ENCODE measurements at regions not wholly inside any gene's neighbourhood (a gene's known extent, or its start where the extent isn't known, plus 50 kb on each side); places are given as distances from the start of the nearest gene placed in this dataset.

DNA sequence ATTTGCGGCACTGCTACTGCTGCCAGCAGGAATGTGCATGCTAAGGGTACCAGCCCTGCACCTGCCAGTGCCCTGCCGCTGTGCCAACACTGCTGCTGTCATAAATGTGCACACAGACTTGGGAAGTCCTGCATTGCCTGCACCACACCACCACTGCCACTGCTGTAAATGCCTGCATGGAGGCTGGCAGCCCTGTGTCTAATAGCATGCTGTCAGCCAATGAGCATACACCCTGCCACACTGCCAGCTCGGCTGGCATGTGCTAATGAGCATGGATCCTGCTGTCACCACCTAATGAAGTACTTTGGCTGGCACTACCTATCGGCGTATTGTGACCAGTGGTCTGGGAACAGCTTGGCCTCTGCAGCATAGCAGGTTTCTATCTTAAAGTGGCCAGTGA, 981.8 kb upstream of the GBE1 start:
- DNase-seq (ENCODE audit: low read depth): no peak
- H3K4me3 ChIP-seq (ENCODE audit: low read depth, low read length): no peak overlapping the region
- TF ChIP-seq, protein P1, sequence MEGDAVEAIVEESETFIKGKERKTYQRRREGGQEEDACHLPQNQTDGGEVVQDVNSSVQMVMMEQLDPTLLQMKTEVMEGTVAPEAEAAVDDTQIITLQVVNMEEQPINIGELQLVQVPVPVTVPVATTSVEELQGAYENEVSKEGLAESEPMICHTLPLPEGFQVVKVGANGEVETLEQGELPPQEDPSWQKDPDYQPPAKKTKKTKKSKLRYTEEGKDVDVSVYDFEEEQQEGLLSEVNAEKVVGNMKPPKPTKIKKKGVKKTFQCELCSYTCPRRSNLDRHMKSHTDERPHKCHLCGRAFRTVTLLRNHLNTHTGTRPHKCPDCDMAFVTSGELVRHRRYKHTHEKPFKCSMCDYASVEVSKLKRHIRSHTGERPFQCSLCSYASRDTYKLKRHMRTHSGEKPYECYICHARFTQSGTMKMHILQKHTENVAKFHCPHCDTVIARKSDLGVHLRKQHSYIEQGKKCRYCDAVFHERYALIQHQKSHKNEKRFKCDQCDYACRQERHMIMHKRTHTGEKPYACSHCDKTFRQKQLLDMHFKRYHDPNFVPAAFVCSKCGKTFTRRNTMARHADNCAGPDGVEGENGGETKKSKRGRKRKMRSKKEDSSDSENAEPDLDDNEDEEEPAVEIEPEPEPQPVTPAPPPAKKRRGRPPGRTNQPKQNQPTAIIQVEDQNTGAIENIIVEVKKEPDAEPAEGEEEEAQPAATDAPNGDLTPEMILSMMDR (IDR thresholded peaks at IDR 0.05; ENCODE audit: low read depth, low read length, missing control alignments): no peak

DNA sequence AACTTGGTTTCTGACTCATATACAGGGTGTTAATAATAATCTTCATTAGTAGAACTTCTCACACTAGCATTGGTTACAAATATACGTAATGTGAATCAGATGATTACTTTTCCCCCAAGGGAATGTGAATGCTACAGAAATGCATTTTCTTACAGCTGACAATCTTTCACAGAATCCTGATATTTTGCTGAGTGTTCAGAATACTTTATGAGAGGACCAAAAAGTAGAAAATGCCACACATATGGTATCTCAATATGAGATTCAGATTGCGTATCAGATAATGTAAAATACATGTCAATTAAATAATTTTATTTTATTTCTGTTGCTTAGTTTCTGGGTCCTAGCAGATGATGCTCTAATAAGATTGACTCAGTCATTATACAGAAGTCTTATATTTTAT, 979.9 kb upstream of the GBE1 start:
- DNase-seq (ENCODE audit: low read depth): no peak
- TF ChIP-seq, protein P1 (IDR thresholded peaks at IDR 0.05; ENCODE audit: low read depth, low read length, missing control alignments): no peak
- H3K4me3 ChIP-seq (ENCODE audit: low read depth, low read length): no peak overlapping the region

DNA sequence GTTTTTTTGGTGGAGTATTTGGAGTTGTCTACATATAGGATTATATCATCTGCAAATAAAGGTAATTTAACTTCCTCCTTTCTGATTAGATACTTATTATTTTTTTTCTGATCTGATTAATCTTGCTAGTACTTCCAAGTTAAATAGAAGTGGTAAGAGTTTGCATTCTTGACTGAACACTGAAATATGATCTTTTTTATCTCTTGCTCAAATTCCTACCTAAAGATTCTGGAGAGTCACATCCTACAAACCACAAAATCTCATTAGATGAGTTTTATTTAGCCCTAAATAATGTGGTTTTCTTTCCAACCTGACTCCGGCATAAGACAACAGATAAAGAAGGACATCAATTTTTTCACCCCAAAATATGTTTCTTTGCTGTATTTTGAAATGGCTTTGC, 977.9 kb upstream of the GBE1 start:
- no peak overlapping the region for H3K4me3 ChIP-seq (ENCODE audit: low read depth, low read length)
- TF ChIP-seq, protein P1 (IDR thresholded peaks at IDR 0.05; ENCODE audit: low read depth, low read length, missing control alignments): no peak

DNA sequence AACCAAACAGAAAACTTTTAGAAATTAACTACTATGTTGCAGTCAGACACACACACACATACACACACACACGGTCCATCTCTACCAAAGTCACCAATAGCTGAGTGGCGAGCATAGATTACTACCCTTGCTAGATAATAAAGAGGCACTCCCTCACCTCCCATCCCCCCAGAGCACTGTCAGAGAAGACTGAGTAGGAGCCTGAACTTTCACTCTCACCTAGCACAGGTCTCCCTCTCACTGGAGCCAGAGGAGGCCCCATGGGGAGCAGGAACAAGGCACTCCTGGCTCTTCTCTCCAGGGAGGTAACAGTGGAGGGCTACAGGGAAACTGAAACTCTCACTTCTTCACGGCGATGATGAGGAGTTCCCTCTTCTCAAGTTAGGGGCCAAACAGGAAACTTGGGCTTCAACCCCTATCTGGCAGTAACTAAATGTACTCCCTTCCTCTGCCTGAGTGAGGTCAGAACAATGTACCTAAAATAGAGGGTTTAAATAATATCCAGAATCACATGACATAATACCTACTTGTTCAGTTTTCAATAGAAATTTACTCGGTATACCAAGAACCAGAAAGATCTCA, 975.3 kb upstream of the GBE1 start:
- DNase-seq (ENCODE audit: low read depth): no peak
- H3K4me3 ChIP-seq (ENCODE audit: low read depth, low read length): no peak overlapping the region
- TF ChIP-seq, protein P1 (IDR thresholded peaks at IDR 0.05; ENCODE audit: low read depth, low read length, missing control alignments): no peak

More for the DNA sequence above, 977.9 kb upstream of the GBE1 start:
- DNase-seq (ENCODE audit: low read depth): no peak

DNA sequence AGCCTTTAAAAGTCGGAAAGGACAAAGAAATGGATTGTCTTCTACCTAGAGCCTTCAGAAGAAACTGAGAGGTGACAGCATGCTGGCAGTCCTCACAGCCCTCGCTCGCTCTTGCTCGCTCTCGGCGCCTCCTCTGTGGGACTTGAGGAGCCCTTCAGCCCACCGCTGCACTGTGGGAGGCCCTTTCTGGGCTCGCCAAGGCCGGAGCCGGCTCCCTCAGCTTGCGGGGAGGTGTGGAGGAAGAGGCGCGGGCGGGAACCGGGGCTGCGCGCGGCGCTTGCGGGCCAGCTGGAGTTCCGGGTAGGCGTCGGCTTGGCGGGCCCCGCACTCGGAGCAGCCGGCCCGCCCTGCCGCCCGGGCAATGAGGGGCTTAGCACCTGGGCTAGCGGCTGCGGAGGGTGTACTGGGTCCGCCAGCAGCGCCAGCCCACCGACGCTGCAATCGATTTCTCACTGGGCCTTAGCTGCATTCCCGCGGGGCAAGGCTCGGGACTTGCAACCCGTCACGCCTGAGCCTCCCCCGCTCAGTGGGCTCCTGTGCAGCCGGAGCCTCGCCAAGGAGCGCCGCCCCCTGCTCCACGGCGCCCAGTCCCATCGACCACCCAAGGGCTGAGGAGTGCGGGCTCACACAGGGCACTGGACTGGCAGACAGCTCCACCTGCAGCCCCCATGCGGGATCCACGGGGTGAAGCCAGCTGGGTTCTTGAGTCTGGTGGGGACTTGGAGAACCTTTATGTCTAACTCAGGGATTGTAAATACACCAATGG, 953.8 kb upstream of the GBE1 start:
- TF ChIP-seq, protein P1 (IDR thresholded peaks at IDR 0.05; ENCODE audit: low read depth, low read length, missing control alignments): no peak
- H3K4me3 ChIP-seq (ENCODE audit: low read depth, low read length): no peak overlapping the region
- DNase-seq (ENCODE audit: low read depth): no peak

DNA sequence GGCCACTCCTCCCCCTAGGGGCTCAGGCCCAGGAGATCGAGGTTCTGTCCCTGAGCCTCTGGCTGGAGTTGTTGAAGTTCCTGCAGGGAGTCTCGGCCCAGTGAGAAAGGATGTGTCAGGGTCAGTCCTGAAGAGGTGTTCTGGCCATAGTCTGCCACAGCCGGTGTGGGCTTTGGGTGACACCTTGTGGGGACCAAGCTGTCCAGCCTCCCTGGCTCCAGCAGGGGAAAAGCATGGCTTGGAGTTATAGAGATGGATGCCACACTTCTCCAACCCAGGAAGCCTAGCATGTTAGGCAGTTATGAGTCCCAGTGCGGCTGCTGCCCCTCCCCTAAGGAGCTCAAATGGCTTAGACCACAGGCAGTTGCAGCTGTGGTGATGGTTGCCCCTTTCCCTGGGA, 945.6 kb upstream of the GBE1 start:
- no peak for DNase-seq (ENCODE audit: low read depth)
- TF ChIP-seq, protein P1 (IDR thresholded peaks at IDR 0.05; ENCODE audit: low read depth, low read length, missing control alignments): no peak
- no peak overlapping the region for H3K4me3 ChIP-seq (ENCODE audit: low read depth, low read length)

DNA sequence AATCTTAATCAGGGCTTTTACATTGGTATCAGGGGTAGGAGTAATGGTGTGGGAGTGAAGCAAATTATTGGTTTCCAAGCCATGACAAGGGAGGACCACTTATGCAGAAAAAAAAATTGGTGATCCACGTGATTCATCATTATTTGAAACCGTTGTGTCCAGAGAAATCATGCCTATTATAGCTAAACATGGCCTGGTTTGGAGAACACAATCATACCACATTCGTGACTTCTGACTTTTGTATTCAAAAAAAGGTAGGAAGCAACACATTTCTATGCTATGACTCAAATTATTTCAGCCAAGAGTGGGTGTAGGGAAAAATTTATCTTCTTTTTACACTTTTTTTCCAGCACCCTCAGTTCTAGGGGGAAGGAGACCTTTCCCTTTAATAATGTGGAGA, 924.3 kb upstream of the GBE1 start:
- no peak overlapping the region for H3K4me3 ChIP-seq (ENCODE audit: low read depth, low read length)
- TF ChIP-seq, protein P1 (IDR thresholded peaks at IDR 0.05; ENCODE audit: low read depth, low read length, missing control alignments): no peak
- DNase-seq (ENCODE audit: low read depth): no peak

Data from GM12864 (cell line).